Stimulated activated CD8-positive, alpha-beta memory T cell treated with anti-CD3 and anti-CD28 coated beads, Interleukin-2, amount 100 ng/mL, for 1 hour (primary cell): ENCODE measurements at regions not wholly inside any gene's neighbourhood (a gene's known extent, or its start where the extent isn't known, plus 50 kb on each side); places are given as distances from the start of the nearest gene placed in this dataset.

ENCODE experiments used
- DNase-seq, 2 donors: peaks; one replicate each; pipeline ENCODE4 v3.0.0-alpha.2; 2020; ENCODE audit warnings: low read depth in 2 of 2

GRCh38 chr2:190809139-190809764, 71.4 kb upstream of the GLS start:
- no peak for DNase-seq

GRCh38 chr2:190809876-190810525, 70.6 kb upstream of the GLS start:
- no peak for DNase-seq

- DNase-seq = no peak
These were observed 69.5 kb upstream of the GLS start for GRCh38 chr2:190810981-190811587.

- no peak for DNase-seq
These were observed 68.8 kb upstream of the GLS start for GRCh38 chr2:190811811-190812210.

GRCh38 chr2:190812506-190813294, 67.9 kb upstream of the GLS start:
- DNase-seq = no peak

- DNase-seq = no peak
These were observed 65.4 kb upstream of the GLS start for GRCh38 chr2:190815226-190815625.

GRCh38 chr2:190817082-190817481, 63.5 kb upstream of the GLS start:
- no peak for DNase-seq

- DNase-seq = no peak
These were observed 60.8 kb upstream of the GLS start for GRCh38 chr2:190819840-190820301.

GRCh38 chr2:190820416-190820815, 60.2 kb upstream of the GLS start:
- DNase-seq = no peak

- DNase-seq = no peak
These were observed 58.6 kb upstream of the GLS start for GRCh38 chr2:190822043-190822442.

- DNase-seq = no peak
These were observed 52.9 kb upstream of the GLS start for GRCh38 chr2:190827720-190828119.

- DNase-seq = no peak
These were observed 51.0 kb upstream of the GLS start for GRCh38 chr2:190829642-190830041.
